Activated CD8-positive, alpha-beta T cell treated with anti-CD3 and anti-CD28 coated beads, Interleukin-2, amount 10 ng/mL, durations not matched to agents 7 days and 5 days (primary cell): ENCODE measurements at regions not wholly inside any gene's neighbourhood (a gene's known extent, or its start where the extent isn't known, plus 50 kb on each side); places are given as distances from the start of the nearest gene placed in this dataset.

ENCODE experiments used
- ATAC-seq: fragments of 150-1000 bp; cut with Tn5 transposase; one replicate; pipeline ENCODE4 v1.10.0; 2021; ENCODE audit warnings: moderate library complexity
- CTCF ChIA-PET: fragments of 350-600 bp; sonication (Branson Sonifier 250); formaldehyde crosslinking; loops from one replicate; lab custom pipeline; 2021; ENCODE audit warnings: antibody characterized with exemption; lab: Charles Lee
- POLR2A ChIA-PET: fragments of 350-600 bp; sonication (Branson Sonifier 250); formaldehyde crosslinking; loops from one replicate; lab custom pipeline; 2021; ENCODE audit warnings: antibody characterized with exemption; lab: Charles Lee
- DNase-seq: peaks from one replicate; pipeline ENCODE4 v3.0.0-alpha.2; 2020
- H3K27ac Mint-ChIP-seq: one replicate; pipeline ENCODE4 v1.8.0; 2021; ENCODE audit warnings: mild to moderate bottlenecking, mixed read lengths
- H3K27me3 Mint-ChIP-seq: one replicate; pipeline ENCODE4 v1.8.0; 2021; ENCODE audit warnings: low read depth, mixed read lengths
- H3K36me3 Mint-ChIP-seq: one replicate; pipeline ENCODE4 v1.8.0; 2021; ENCODE audit warnings: low read depth, mixed read lengths
- H3K4me1 Mint-ChIP-seq: one replicate; pipeline ENCODE4 v1.8.0; 2021; ENCODE audit warnings: low read depth, mixed read lengths
- H3K4me3 Mint-ChIP-seq: one replicate; pipeline ENCODE4 v1.8.0; 2021; ENCODE audit warnings: mild to moderate bottlenecking, mixed read lengths
- H3K9me3 Mint-ChIP-seq: one replicate; pipeline ENCODE4 v1.8.0; 2022; ENCODE audit warnings: mixed read lengths; ENCODE audit not compliant: insufficient read depth

DNA sequence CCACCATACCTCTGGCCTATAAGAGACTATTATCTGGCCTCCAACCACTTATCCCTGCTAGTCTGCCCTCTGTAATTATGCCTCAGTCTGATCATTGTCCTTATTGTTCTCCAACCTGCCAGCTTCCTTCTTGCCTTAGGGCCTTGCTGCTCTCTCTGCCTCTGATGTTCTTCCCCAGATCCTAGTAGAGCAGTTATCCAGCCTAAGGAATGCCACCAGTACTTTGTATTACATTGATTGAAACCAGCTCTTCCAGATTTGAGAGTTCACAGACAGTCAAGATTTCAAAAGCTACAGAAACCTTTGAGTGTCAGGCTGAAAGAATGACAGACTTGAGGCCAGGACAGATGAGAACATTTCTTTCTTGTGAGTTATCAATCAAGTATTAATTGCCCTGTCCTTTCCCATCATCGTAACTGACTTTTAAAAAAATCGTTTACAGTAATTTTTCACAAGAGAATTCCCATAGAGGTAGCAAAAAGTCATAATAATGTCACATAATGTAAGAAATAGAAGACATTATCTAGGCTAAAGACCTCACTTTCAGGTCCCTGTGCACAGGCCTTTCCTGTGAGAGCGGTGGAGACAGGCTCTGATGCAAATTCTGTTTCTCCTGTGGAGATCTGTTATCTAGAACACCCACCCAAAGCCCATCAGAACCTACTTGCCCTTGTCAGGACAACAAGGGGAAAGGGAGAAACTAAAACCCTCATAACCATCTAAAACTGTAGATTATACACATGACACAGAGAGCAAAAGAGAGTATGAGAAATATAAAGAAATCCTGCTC lies 64.1 kb upstream of the GUCY1A1 start:
- Mint-ChIP-seq H3K4me3 (no peak overlapping the region), H3K4me1 (peaks cover 8% of the 10 kb centered on the region), H3K27me3 (peaks cover 4% of the 10 kb centered on the region), H3K27ac (no peak overlapping the region), H3K9me3 (no peaks in the 10 kb centered on the region), H3K36me3 (no peaks in the 10 kb centered on the region)
- DNase-seq (no peak), ATAC-seq (no peak)
- POLR2A ChIA-PET = interaction anchor here (0.6 kb wide), 1 partner anchor 152 kb away, joined by 3 read pairs; no protein-coding TSS in a partner anchor
- CTCF ChIA-PET = no interaction called here

DNA sequence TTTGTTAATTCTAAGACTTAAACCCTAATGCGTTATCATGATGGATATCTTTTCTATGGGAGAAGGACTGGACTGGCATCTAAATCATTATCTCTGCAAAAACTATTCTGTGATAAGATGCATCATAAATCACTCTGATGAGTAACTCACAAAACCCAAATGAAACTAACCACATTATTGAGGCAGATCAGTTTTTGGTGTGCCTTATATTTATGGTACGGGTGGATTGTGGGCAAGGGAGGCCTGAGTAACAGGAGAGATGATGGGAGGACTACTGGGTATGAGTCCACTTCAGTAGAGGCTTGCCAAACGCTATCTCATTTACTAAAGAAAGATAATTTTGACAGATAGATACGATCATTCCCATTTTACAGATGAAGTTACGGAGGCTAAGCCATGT lies 66.4 kb upstream of the GUCY1A1 start:
- no peak for ATAC-seq
- POLR2A ChIA-PET = no interaction called here

DNA sequence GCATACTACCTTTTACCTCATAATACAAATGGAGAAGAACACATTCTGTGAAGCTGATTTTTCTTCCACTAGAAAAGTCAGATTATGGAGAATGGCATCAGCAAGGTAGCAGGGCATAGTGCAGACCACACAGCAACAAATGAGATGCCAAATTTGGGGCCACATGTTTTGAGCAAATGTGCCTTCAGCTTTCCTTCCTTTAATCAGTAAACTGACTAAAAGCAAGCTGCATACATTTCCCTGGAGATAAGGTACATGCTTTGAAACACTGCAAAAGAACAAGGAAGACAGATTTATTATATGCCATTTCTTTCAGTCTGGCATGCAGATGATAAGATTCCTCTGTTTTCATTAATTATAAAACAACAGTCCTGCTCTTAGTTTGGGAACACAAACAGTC lies 67.1 kb upstream of the GUCY1A1 start:
- ATAC-seq (no peak), DNase-seq (no peak)
- no peak overlapping the region for H3K27ac Mint-ChIP-seq
- peaks cover 8% of the 10 kb centered on the region for H3K4me1 Mint-ChIP-seq
- no peak overlapping the region for H3K4me3 Mint-ChIP-seq
- peaks cover 8% of the 10 kb centered on the region for H3K27me3 Mint-ChIP-seq
- POLR2A ChIA-PET = no interaction called here
- CTCF ChIA-PET = interaction anchor here (1.0 kb wide), 1 partner anchor 10 kb away, joined by 3 read pairs; no protein-coding TSS in a partner anchor
- no peaks in the 10 kb centered on the region for H3K36me3 Mint-ChIP-seq
- H3K9me3 Mint-ChIP-seq = no peaks in the 10 kb centered on the region

More for the DNA sequence above, 66.4 kb upstream of the GUCY1A1 start:
- no peak for DNase-seq
- Mint-ChIP-seq H3K9me3 (no peaks in the 10 kb centered on the region), H3K27ac (no peak overlapping the region), H3K4me1 (peaks cover 8% of the 10 kb centered on the region), H3K27me3 (peaks cover 8% of the 10 kb centered on the region), H3K4me3 (no peak overlapping the region), H3K36me3 (no peaks in the 10 kb centered on the region)
- CTCF ChIA-PET = no interaction called here

DNA sequence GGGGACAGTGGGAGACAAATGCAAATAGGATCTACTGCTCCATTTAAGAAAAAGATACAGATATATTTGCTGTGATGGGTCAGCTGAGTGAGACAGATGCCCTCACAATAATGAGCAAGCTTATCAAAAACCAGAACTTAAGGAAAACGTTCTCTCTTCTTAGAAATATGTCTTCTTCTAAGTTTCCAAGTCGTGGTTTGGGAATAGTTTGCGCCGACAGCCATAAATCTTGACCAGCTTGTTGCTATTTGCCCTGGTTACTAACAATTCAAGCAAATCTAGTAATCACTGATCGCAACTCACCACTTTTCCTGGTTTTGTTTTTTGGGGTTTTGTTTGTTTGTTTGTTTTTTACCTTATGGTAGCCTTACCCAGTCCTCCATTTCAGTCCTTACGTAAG lies 67.6 kb upstream of the GUCY1A1 start:
- H3K36me3 Mint-ChIP-seq = no peaks in the 10 kb centered on the region
- ChIA-PET CTCF (interaction anchor here (1.0 kb wide), 1 partner anchor 11 kb away, joined by 3 read pairs; no protein-coding TSS in a partner anchor), POLR2A (no interaction called here)
- H3K4me1 Mint-ChIP-seq = peaks cover 8% of the 10 kb centered on the region
- no peak for DNase-seq
- no peak for ATAC-seq
- no peak overlapping the region for H3K4me3 Mint-ChIP-seq
- H3K9me3 Mint-ChIP-seq = no peaks in the 10 kb centered on the region
- peaks cover 8% of the 10 kb centered on the region for H3K27me3 Mint-ChIP-seq
- H3K27ac Mint-ChIP-seq = no peak overlapping the region

DNA sequence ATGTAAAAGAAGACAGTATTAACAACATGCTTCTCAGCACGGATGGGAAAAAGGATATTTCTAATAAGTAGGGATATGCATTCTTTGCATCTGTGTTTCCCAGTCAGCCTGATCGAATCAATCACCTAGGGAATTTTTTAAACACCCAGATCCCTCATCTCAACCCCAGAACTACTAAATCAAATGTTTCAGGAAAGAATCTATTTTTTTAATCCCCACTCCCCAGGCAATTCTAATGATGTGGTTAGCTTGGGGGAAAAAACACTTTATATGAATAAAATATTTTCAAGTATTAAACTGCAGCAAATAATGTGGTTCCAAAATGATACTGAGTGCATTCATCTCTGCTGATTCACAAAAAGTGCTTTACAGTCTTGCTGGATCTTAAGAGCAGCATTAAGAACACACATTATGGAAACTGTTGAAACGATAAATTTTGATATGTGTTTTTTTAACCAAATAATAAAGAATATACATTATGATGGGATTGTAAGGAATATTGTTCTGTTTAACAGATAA lies 68.7 kb upstream of the GUCY1A1 start:
- ATAC-seq (no peak), DNase-seq (no peak)
- ChIA-PET CTCF (no interaction called here), POLR2A (no interaction called here)
- Mint-ChIP-seq H3K36me3 (no peaks in the 10 kb centered on the region), H3K27ac (no peak overlapping the region), H3K4me1 (peaks cover 3% of the 10 kb centered on the region), H3K4me3 (no peak overlapping the region), H3K27me3 (peaks cover 11% of the 10 kb centered on the region), H3K9me3 (no peaks in the 10 kb centered on the region)

DNA sequence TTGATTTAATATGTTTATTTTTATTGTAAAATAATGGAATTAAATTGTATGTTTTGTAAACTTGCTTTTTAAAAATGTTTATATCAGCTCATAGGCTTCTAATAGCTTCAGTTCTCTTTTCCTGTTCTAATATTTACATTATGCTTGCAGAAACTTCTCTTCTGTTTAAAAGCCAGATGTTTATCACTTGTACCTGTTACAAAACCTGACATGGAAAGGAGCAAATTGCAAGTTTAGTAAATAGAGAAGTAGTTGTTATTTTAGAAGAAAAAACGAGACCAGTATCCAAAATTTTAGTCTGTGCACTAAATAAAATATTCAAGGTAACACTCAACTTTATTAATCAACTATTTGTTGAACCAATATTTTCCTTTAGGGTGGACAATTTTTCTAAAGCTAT lies 69.4 kb upstream of the GUCY1A1 start:
- H3K36me3 Mint-ChIP-seq = no peaks in the 10 kb centered on the region
- DNase-seq (no peak), ATAC-seq (no peak)
- no peak overlapping the region for H3K27ac Mint-ChIP-seq
- CTCF ChIA-PET = no interaction called here
- no peaks in the 10 kb centered on the region for H3K4me1 Mint-ChIP-seq
- POLR2A ChIA-PET = no interaction called here
- H3K4me3 Mint-ChIP-seq = no peak overlapping the region
- H3K9me3 Mint-ChIP-seq = no peaks in the 10 kb centered on the region
- peaks cover 15% of the 10 kb centered on the region for H3K27me3 Mint-ChIP-seq

DNA sequence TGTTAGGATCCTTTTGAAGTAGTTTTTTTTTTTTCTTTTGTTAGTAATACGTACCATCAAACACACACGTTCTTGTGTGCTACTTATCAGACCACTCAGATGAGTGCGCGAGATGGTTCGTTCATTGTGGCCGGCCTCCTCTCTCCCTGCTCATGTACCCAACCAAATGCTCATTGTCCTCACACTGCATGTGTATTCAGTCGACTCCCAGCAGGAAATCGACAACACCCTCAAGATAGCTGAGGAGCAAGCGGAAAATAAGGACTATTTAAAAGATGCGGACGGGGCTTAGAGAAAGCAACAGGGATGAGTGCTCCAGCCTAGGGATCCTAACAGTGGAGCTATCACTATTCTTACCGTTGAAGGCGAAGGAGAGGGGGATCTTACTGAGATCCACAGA lies 72.9 kb upstream of the GUCY1A1 start:
- no peaks in the 10 kb centered on the region for H3K4me1 Mint-ChIP-seq
- H3K36me3 Mint-ChIP-seq = no peaks in the 10 kb centered on the region
- DNase-seq = no peak
- no peak for ATAC-seq
- H3K9me3 Mint-ChIP-seq = no peaks in the 10 kb centered on the region
- ChIA-PET POLR2A (no interaction called here), CTCF (no interaction called here)
- no peak overlapping the region for H3K4me3 Mint-ChIP-seq
- peaks cover 15% of the 10 kb centered on the region for H3K27me3 Mint-ChIP-seq
- H3K27ac Mint-ChIP-seq = no peak overlapping the region

DNA sequence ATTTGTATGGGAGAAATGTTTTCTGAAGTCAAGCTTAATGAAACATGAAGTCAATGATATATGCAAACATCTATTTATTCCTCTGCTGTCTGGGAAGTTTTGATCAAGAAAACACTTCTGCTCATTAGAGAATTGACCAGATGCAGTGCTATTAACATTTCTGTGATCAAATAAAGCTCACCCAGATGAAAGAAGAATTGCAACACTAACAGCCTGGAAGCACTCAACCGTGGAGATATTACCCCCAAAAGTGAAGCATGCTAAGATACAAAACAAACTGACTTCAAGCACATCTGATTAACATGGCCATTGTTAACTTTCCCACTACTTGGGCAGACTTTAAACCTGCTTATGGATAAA lies 73.7 kb upstream of the GUCY1A1 start:
- Mint-ChIP-seq H3K9me3 (no peaks in the 10 kb centered on the region), H3K27ac (no peak overlapping the region), H3K4me3 (no peak overlapping the region), H3K36me3 (no peaks in the 10 kb centered on the region), H3K4me1 (no peaks in the 10 kb centered on the region), H3K27me3 (peaks cover 14% of the 10 kb centered on the region)
- ChIA-PET CTCF (no interaction called here), POLR2A (no interaction called here)
- DNase-seq = no peak
- ATAC-seq = no peak

DNA sequence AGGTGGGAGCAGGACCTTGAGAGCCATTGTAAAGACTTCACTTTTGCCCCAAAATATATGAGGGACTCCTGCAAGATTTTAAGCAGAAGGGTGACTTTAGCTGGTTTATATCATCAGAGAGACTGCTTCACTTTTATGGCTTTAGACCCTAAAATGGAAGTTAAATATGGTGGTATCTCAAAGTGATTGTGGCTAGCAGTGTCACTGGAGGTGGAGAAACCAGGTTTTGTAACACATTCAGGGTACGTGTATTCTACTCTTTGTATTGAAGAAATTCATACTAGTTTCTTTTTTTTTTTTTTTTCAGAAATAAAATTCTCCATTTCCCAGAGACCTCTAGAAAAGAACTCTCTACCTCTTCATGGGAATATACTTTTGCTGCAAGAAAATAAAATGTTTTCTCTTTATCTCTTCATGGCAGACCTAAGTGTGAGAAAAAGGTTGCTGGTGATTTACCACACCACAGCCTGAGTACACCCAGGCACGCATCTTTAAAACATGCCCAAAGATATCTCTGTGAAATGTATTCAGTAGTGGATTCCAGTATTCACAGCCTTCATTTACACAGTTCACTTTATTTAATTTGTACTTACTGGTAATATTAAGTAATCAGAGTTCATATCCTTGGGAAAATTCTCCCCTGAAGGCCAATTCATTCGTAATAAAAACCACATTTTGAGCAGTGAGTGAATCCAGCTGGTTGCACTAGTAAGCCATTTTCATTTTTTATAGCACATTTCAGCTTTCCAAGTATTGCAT lies 74.3 kb upstream of the GUCY1A1 start:
- no peak overlapping the region for H3K27ac Mint-ChIP-seq
- H3K27me3 Mint-ChIP-seq = peaks cover 11% of the 10 kb centered on the region
- no peaks in the 10 kb centered on the region for H3K9me3 Mint-ChIP-seq
- DNase-seq = no peak
- CTCF ChIA-PET = no interaction called here
- POLR2A ChIA-PET = no interaction called here
- H3K4me1 Mint-ChIP-seq = no peaks in the 10 kb centered on the region
- no peak for ATAC-seq
- H3K4me3 Mint-ChIP-seq = no peak overlapping the region
- no peaks in the 10 kb centered on the region for H3K36me3 Mint-ChIP-seq

DNA sequence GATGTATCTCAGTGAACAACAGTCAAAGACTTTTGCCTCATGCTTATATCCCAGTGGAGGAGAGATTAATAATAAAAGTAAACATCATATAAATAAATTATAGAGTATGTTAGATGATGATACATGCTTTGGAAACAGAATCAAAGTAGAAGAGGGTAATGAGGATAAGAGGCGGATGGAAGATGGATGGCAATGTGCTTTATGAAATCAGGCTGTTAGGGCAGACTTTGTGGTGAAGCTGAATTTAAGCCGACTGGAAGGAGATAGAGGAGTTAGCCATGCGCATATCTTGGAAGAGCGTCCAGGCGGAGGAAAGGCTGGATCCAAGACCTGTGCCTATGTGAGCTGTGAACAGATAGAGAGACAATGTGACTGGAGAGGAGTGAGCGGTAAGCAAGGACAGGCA lies 74.9 kb upstream of the GUCY1A1 start:
- ChIA-PET CTCF (no interaction called here), POLR2A (no interaction called here)
- ATAC-seq (no peak), DNase-seq (no peak)
- Mint-ChIP-seq H3K27me3 (peaks cover 11% of the 10 kb centered on the region), H3K36me3 (no peaks in the 10 kb centered on the region), H3K9me3 (no peaks in the 10 kb centered on the region), H3K4me1 (no peaks in the 10 kb centered on the region), H3K4me3 (no peak overlapping the region), H3K27ac (no peak overlapping the region)

DNA sequence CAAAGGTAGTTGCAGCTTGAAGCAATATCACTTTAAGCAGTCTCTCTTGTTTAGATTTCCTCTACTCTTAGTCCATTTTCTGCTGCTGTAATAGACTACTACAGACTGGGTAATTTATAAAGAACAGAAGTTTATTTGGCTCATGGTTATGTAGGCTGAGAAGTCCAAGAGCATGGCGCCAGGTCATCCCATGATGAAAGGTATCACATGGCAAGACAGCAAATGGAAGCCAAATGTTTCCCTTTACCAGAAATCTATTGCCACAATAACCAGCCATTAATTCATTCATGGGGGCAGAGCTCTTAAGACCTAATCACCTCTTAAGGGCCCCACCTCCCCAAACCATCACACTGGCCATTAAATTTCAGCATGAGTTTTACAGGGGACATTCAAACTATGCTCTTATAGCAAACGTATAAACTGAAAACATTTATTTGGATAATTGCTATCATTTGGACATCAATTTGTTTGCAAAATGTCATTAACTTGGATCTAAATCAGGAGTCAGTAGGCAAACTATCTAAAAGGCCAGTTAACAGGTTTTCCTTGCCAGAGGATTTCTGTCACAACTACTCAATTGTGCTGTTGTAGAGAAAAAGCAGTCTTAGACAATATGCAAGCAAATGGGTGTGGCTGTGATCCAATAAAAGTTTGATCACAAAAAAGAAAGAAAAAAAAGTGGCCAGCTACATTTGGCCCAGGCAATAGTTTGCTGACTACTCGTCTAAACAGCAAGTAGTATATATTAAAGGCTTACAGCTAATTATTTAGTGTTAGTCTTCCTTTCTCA lies 75.7 kb upstream of the GUCY1A1 start:
- Mint-ChIP-seq H3K4me3 (no peak overlapping the region), H3K9me3 (no peaks in the 10 kb centered on the region), H3K27ac (no peak overlapping the region), H3K4me1 (no peaks in the 10 kb centered on the region), H3K27me3 (peaks cover 7% of the 10 kb centered on the region), H3K36me3 (no peaks in the 10 kb centered on the region)
- no peak for DNase-seq
- ATAC-seq = no peak
- CTCF ChIA-PET = no interaction called here
- POLR2A ChIA-PET = no interaction called here

DNA sequence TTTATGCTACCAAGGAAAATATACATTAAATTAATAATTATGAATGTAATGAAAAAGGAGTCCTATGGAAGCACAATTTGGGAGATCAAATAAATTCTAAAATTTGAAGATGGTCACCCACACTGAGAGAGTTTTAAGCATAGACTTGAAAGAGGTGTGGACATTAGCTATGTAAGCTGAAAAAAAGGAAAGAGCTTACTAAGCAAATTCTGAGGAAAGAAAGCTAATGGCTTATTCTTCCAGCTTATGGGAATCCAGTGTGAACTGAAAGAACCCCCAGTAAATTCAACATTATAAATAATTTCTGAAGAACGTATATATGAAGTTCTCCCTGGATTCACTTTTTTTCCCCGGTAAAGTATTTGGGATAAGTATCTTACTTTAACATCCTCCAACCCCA lies 78.2 kb upstream of the GUCY1A1 start:
- POLR2A ChIA-PET = no interaction called here
- no peak for ATAC-seq

More for the DNA sequence above, 78.2 kb upstream of the GUCY1A1 start:
- peaks cover 6% of the 10 kb centered on the region for H3K27me3 Mint-ChIP-seq
- no peak overlapping the region for H3K27ac Mint-ChIP-seq
- no peaks in the 10 kb centered on the region for H3K9me3 Mint-ChIP-seq
- peaks cover 4% of the 10 kb centered on the region for H3K4me1 Mint-ChIP-seq
- no peak for DNase-seq
- no peaks in the 10 kb centered on the region for H3K36me3 Mint-ChIP-seq
- CTCF ChIA-PET = no interaction called here
- no peak overlapping the region for H3K4me3 Mint-ChIP-seq
